GM21737 (cell line): ENCODE measurements at regions not wholly inside any gene's neighbourhood (a gene's known extent, or its start where the extent isn't known, plus 50 kb on each side); places are given as distances from the start of the nearest gene placed in this dataset.
"Not testable (repeated sequence)": the region's sequence is repeated elsewhere in the genome, so short reads cannot be mapped to it uniquely, and the experiment has no call there.

Experiments used
- ATAC-seq: cut with Tn5 transposase; IDR thresholded peaks from one replicate; pipeline ENCODE4 v1.9.1; 2021; ENCODE audit warnings: mild to moderate bottlenecking, moderate library complexity; ENCODE audit not compliant: unreplicated experiment

DNA sequence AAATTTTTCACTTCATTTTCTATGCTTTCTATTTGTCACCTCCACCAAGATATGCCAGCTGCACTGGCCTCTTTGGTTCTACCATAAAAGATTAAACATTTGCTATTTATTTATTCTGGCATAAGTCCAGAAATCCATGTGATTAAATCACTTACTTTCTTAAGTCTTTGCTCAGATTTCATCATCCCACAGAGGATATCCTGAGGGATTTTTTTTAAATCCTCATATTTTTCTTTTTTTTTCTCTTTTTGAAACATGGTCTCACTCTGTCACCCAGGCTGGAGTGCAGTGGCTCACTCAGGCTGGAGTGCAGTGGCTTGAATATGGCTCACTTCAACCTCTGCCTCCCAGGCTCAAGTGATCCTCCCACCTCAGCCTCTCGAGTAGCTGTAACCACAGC lies 645.4 kb upstream of the ATXN7L3B start:
- no peak for ATAC-seq

GRCh38 chr12:73898645-73899044 lies 639.0 kb upstream of the ATXN7L3B start:
- no peak for ATAC-seq

DNA sequence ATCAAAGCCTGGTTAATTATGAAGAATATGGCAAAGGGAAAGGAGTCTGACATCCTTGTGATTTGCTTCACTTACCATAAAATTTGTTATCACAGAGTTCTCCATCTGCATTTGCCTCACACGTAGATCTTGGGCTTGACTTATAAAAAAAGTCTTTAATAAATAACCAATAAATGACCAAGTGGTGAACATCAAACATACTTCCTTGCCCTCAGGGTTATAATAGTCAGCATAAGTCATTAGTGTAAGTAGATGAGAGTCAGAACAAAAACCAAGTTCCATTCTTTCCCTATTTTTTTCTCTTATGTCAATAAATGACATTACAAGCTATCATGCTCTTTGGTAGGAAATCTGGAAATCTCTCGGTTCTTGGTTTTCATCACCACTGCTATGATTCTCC lies 635.4 kb upstream of the ATXN7L3B start:
- ATAC-seq, result no peak

DNA sequence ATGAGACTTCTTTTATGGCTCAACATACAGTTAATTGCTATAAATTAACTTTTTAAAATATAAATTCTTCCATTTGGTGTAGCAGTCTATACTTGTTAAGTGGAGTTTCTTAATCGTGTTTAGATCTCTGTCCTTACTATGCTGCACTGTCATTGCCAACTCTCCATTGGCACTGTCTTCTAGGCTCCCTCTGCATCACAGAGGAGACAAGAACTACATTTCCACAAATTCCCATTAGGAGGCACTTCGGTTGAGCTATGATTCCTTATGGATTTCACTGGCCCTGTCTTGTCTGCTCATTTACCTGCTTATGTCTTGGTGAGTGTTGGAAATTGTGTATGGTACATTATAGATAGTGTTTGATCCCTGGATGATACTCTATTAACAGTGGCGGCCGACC lies 630.9 kb upstream of the ATXN7L3B start:
- no peak for ATAC-seq

DNA sequence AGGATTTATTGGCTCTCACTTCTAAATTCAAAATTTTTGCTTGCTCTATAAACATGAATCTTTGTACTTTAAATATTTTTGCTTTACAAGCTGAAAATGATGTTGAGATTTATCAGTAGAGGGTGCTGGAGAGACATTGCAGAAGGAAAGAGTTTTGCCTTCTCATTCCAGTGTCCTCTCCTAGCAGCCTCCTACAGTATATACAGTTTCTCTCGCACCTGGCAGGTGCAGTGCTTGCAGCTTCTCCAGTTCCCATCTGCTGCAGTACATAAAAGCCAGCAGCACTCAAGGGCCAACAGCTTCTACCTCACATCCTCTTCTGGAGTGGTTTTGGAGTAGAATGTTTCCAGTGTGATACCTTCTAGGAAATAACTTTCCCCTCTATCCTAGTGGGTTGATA lies 601.8 kb upstream of the ATXN7L3B start:
- no peak for ATAC-seq

- no peak for ATAC-seq
Observed at GRCh38 chr12:73947326-73948026, 590.2 kb upstream of the ATXN7L3B start.

DNA sequence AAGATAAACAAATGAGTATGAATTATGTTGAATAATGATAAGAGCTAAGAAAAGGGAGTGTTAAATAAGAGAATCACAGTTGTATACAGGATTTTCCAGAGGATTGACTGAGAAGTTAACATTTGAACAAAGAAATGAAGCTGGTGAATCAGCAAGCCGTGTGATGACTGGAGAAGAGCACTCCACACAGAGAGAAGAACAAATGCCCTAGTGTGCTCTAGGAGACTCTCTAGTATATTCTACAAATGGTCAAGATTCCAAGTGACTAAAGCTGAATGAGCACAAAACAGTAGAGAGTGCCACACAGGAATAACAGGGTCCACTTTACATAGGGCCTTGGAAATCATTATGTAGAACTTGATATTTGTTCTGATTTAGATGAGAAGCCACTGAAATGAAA lies 587.1 kb upstream of the ATXN7L3B start:
- no peak for ATAC-seq

DNA sequence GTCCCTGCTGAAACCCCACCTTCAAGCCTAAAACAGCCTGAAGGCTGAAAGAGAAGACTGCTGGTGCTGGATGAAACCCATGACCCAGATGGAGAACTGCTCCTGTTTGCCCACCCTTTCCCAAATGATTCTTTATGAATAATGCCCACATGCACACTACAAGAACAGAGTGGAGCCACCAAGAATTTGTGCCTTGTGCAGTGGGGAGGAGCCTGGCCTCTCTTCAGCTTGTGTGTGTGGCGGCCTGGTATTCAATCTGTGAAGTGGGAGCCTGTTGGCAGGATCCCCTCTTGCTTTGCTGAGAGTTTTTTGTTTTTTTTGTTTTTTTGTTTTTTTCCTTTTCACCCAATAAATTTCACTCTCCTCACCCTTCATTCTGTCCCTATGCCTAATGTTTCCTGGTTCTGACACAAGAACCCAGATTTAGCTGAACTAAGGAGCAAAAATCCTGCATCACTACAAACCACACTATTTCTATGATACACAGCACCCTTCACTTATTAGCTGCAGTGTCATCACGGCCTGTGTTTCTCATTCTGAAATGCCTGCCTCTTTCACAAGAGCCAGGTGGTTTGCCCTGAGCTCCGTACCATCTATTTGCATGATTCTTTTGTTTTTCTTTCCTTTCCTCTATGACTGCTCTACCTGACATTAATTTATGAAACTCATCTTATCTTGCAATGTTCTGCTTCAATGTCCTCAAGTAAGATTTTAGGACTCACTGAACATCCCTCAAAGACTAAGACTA lies 585.5 kb upstream of the ATXN7L3B start:
- ATAC-seq, result no peak

DNA sequence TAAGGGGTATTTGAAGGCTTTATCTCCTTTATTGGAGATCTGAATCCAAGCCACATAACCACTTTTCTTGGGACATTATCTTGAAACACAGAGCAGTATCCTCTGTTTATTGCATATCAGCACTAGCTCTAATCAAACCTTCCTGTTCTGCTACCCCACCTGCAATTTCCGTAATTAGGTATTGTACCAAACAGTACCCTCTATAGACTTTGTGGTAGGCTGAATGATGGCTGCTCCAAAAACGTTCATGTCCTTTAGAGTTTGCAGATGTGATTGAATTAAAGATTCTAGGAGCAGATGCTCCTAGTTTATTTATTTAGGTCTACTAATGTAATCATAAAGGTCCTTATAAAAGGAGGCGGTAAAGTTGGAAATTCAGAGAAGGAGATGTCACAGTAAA lies 573.0 kb upstream of the ATXN7L3B start:
- ATAC-seq, result no peak

DNA sequence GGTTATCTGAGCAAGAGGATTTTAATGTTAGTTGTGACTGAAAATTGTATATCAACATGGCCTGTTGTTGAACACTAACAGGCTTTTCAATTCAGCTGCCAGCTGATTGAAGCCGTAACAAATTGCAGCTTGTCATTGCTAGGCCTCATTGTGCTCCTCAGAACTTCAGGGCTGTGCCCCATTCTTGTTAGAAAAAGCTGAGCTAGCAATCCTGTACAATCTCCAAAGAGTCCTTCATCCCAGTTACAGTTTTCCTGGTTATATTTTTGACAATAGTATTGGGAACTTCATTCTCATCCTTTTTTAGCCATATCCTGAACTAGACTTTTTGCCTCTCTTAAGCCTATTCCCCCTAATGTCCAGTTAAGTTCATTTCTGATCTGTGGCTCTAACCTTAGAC lies 564.1 kb upstream of the ATXN7L3B start:
- ATAC-seq, result no peak

- no peak for ATAC-seq
Observed at GRCh38 chr12:73984552-73984951, 553.1 kb upstream of the ATXN7L3B start.

DNA sequence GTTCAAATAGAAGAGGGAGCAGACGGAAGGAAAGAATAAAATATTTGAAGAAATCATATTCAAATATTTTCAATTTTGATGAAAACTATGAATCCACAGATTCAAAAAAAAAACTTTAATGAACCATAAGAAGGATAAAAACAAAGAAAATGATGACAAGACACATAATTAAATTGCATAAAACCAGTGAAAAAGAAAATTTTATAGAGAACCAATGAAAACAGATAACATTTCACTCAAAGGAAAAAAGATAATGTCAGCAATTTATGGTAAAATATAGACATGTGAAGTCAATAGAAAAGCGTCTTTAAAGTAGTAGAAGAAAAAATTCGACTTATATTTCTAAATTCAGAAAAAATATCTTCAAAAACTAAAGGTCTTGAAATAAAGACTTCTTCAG lies 546.5 kb upstream of the ATXN7L3B start:
- no peak for ATAC-seq

GRCh38 chr12:73998894-73999293 lies 538.7 kb upstream of the ATXN7L3B start:
- no peak for ATAC-seq

DNA sequence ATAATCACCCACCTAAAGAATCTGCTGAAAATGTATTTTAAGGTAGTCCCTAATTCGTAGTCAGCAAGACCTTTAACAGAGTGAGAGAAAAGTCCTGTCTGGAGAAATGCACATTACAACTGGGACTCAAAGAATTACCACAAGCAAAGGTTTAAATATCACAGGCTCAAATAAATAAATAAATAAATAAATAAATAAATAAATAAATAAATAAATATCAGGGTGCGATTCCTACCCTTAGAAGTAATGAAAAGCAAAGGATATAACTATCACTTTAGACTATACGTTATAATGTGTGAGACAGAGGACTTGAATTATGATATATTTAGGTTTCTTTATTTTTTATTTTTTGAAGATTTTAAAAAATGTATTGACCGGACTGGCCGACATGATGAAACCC lies 522.5 kb upstream of the ATXN7L3B start:
- ATAC-seq, result no peak

GRCh38 chr12:74016324-74016723 lies 521.3 kb upstream of the ATXN7L3B start:
- not testable (repeated sequence) for ATAC-seq

- no peak for ATAC-seq
Observed at GRCh38 chr12:74018849-74019248, 518.8 kb upstream of the ATXN7L3B start.

DNA sequence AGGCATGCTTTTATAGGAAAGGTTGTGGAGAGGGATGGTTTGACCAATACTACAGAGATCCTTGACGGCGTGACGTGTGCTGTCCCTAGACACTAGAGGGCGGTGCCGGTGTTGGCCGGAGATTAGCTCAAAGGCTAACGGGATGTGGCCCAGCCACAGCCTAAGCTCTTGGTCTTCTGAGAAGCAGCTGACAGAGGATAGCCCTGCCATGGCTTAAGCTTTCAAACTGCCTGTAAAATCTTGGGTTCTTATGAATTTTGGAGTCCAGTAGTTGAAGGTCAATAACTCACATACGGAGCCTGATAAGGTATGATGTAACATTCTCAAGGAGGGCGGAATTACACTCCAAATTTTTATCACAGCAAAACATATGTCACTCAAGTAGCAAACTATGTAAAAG lies 515.7 kb upstream of the ATXN7L3B start:
- peak; percentile 100 for ATAC-seq

DNA sequence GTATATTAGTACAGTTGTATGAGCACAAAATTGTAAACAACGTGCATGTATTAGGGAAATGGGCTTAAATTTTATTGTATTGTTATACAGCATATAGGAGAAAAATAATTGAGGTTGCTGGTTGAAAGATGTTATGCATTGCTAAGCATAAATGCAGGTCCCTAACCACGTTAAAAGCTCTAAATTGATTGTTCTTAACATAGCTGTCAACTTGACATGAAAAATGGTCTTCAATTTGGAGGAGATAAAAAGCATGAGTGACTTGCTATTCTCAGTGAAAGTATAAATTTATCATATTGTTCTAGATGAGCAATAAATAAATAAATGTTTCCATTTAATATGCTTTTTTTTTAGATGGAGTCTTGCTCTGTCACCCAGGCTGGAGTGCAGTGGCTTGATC lies 506.6 kb upstream of the ATXN7L3B start:
- no peak for ATAC-seq

- ATAC-seq, result no peak
Observed at GRCh38 chr12:74033531-74033930, 504.1 kb upstream of the ATXN7L3B start.

DNA sequence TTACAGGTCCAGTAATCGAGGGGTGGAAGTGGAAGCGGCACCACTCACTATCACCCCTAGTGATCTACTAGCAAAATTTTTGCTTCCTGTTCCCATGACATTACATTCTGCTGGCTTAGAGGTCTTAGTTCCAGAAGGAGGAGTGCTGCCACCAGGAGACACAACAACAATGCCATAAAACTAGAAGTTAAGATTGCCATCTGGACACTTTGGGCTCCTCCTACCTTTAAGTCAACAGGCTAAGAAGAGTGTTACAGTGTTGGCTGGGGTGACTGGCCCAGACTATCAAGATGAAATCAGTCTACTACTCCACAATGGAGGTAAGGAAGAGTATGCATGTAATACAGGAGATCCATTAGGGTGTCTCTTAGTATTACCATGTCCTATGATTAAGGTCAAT lies 498.5 kb upstream of the ATXN7L3B start:
- ATAC-seq, result not testable (repeated sequence)

- ATAC-seq, result no peak
Observed at GRCh38 chr12:74043343-74043742, 494.3 kb upstream of the ATXN7L3B start.

DNA sequence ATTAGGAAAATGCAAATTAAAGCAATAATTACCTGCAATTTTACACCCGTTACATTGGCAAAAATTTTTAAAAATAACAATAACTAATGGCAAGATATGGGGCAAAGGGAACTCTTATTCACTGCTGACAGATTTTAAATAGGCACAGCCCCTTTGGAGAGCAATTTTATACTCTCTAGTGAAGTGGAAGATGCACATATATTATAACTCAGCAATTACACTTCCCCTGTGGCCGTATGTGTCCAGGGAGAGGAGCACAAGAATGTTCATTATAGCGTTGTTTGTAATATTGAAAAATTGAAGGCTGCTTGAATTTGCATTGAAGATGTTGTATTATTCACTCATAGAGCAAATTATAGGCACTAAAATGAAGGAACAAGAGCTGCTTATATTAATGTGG lies 488.3 kb upstream of the ATXN7L3B start:
- no peak for ATAC-seq

DNA sequence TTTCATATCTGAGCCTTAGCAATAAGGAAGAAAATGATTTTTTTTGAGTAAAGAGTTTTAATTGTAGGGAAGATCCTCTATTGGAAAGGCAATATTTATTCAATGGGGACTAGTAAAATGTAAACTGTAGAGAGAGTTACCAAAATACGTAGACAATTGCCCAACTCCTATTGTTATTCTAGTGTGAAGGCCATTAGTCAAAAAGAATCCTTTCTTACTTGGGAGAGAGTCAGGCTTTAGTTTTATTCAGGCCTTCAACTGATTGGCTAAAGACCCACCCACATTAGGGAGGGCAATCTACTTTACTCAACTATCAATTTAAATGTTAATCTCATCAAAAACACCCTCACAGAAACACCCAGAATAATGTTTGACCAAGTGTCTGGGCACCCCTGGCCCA lies 485.8 kb upstream of the ATXN7L3B start:
- ATAC-seq, result no peak
